AG04450 (cell line): ENCODE measurements at regions not wholly inside any gene's neighbourhood (a gene's known extent, or its start where the extent isn't known, plus 50 kb on each side); places are given as distances from the start of the nearest gene placed in this dataset.

Source experiments
- CTCF ChIA-PET: fragments of 300-600, 350-600 bp; formaldehyde crosslinking; extraction: SDS; loops from one replicate; lab custom pipeline; 2022; ENCODE audit warnings: antibody characterized with exemption, inconsistent platforms; lab: Charles Lee
- POLR2A ChIA-PET: fragments of 350-600 bp; formaldehyde crosslinking; extraction: SDS; loops from one replicate; lab custom pipeline; 2021; ENCODE audit warnings: antibody characterized with exemption, inconsistent platforms; lab: Yijun Ruan, JAX
- DNase-seq: peaks from one replicate; pipeline ENCODE4 v3.0.0-alpha.2; 2011; ENCODE audit warnings: low read depth, low spot score
- H3K27ac ChIP-seq: one replicate; pipeline ENCODE4 v1.5.1; 2012; ENCODE audit warnings: low read depth, low read length, control low read depth
- H3K27me3 ChIP-seq: one replicate; pipeline ENCODE4 v1.6.0; 2012; ENCODE audit warnings: low read length; ENCODE audit not compliant: control insufficient read depth, insufficient read depth
- H3K4me3 ChIP-seq: 2 replicates; pipeline ENCODE4 v1.5.1; 2011; ENCODE audit warnings: mild to moderate bottlenecking, low read depth, low read length, control low read depth
- H3K9me3 ChIP-seq: 2 replicates; pipeline ENCODE4 v1.5.1; 2012; ENCODE audit warnings: low read length; ENCODE audit not compliant: control insufficient read depth, insufficient read depth
- CTCF ChIP-seq: IDR thresholded peaks from 2 replicates; pipeline ENCODE4 v1.5.1; 2011; ENCODE audit warnings: low read depth, low read length, control low read depth, inconsistent platforms

- DNase-seq, result no peak
- no peak overlapping the region for H3K27ac ChIP-seq
- peaks cover 8% of the 10 kb centered on the region for H3K27me3 ChIP-seq
- no peak for TF ChIP-seq CTCF
- ChIA-PET POLR2A (no interaction called here), CTCF (no interaction called here)
- no peaks in the 10 kb centered on the region for H3K9me3 ChIP-seq
- H3K4me3 ChIP-seq, result no peak overlapping the region
Measured at GRCh38 chr3:72698154-72698917, 149.9 kb downstream of the SHQ1 start.

- Histone ChIP-seq H3K9me3 (no peaks in the 10 kb centered on the region), H3K4me3 (no peak overlapping the region), H3K27ac (no peak overlapping the region), H3K27me3 (peaks cover 8% of the 10 kb centered on the region)
- DNase-seq, result no peak
- no peak for TF ChIP-seq CTCF
- CTCF ChIA-PET, result no interaction called here
- POLR2A ChIA-PET, result no interaction called here
Measured at GRCh38 chr3:72697717-72698116, 150.5 kb downstream of the SHQ1 start.

- no peak for TF ChIP-seq CTCF
- no peaks in the 10 kb centered on the region for H3K9me3 ChIP-seq
- no peak overlapping the region for H3K27ac ChIP-seq
- ChIA-PET POLR2A (no interaction called here), CTCF (interaction anchor here (1.0 kb wide), 1 partner anchor 821 kb away, joined by 5 read pairs; no protein-coding TSS in a partner anchor)
- DNase-seq, result no peak
- H3K27me3 ChIP-seq, result peaks cover 8% of the 10 kb centered on the region
- H3K4me3 ChIP-seq, result no peak overlapping the region
Measured at GRCh38 chr3:72696815-72697214, 151.4 kb downstream of the SHQ1 start.

- Histone ChIP-seq H3K27me3 (peaks cover 9% of the 10 kb centered on the region), H3K27ac (no peak overlapping the region), H3K4me3 (no peak overlapping the region), H3K9me3 (no peaks in the 10 kb centered on the region)
- POLR2A ChIA-PET, result no interaction called here
- TF ChIP-seq CTCF, result no peak
- no peak for DNase-seq
- CTCF ChIA-PET, result interaction anchor here (0.6 kb wide), 1 partner anchor 87 kb away, joined by 6 read pairs; no protein-coding TSS in a partner anchor
Measured at GRCh38 chr3:72694398-72694797, 153.8 kb downstream of the SHQ1 start.

- ChIA-PET POLR2A (no interaction called here), CTCF (no interaction called here)
- no peak for DNase-seq
- no peak overlapping the region for H3K27ac ChIP-seq
- no peaks in the 10 kb centered on the region for H3K9me3 ChIP-seq
- no peak overlapping the region for H3K4me3 ChIP-seq
- TF ChIP-seq CTCF, result no peak
- peaks cover 8% of the 10 kb centered on the region for H3K27me3 ChIP-seq
Measured at GRCh38 chr3:72692990-72693389, 155.3 kb downstream of the SHQ1 start.
